Epidermal melanocyte (primary cell): ENCODE measurements at regions not wholly inside any gene's neighbourhood (a gene's known extent, or its start where the extent isn't known, plus 50 kb on each side); places are given as distances from the start of the nearest gene placed in this dataset.

Source experiments
- DNase-seq: peaks from one replicate; pipeline ENCODE4 v3.0.0; 2011; ENCODE audit warnings: low spot score; ENCODE audit not compliant: insufficient read length

DNA sequence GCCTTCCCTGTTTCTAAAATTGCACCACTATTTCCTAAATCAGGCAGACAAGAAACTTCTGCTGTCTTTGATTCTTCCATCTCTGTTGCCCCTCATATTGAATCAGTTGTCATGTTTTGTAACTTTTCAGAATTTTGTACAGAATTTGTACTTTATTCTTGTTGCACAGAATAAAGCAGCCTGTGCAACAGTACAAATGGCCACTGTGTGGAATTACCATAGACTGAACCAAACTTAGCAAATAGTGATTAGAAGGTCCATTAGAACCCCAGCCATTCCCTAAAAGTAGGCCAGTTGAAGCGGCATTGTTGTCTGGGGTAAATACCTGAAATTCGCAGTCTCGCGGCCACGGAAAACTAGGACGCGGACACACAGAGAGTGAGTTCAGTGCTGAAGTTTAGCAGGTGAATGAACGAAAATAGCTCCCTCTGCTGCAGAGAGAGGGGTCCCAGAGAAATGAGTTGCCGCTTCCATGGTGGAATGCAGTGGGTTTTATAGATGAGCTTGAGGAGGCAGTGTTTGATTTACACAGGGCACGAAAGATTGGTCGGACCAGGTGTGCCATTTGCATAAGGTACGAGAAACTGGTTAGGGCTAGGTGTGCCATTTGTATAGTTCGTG lies 71.8 kb downstream of the C4orf33 start:
- no peak for DNase-seq

DNA sequence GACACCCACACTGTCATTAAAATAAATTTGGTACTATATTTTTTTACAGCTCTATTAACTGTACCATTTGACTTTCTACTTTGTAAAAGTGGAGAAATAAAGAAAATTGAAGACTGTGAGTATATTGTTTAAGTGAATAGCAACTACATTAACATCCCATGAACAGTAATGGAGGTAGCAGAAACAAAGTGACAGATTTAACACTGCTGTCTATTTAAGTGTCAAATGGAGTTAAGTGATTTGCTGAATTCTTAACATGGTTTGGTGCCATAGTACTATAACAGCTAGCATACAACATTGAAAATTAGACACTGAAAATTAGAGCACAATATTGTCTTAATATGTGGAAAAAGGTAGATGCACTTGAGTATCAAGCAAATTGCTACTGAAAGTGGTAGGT lies 76.2 kb downstream of the C4orf33 start:
- no peak for DNase-seq

DNA sequence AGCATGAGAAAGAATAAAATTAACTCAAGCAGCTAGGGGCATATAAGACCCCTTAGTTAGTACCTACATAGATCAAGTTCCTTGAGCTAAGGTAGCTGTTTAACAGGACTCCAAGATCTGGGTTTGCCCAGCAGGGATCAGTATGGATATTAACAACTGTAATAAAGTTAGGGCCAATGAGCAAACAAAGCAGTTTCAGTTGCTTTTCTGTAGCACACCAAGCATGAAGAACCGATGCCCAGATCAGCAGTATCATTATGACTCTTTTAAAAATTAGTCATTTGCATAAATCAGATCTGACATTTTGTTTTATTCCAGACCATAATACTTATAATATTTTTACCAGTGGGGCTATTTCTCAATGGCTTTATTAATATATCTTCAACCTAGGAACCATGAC lies 80.9 kb downstream of the C4orf33 start:
- DNase-seq = no peak

DNA sequence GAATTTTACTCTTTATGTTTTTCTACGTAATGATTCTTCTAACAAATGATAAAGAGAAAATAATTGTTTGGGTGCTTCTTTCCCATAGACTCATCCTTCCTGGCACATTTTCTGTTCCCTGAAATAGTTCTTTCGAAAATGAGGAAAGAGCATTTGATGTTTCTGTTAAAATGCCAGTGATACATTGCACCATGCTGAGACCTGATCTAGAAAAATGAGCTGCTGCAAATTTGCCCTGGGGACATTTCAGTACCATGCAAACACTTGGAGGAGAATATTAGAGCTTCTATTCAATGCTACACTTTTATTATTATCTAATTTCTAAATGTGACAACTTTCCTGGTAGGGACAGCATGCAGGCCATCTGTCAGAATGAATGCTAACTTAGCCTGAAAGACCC lies 83.3 kb downstream of the C4orf33 start:
- DNase-seq = no peak

DNA sequence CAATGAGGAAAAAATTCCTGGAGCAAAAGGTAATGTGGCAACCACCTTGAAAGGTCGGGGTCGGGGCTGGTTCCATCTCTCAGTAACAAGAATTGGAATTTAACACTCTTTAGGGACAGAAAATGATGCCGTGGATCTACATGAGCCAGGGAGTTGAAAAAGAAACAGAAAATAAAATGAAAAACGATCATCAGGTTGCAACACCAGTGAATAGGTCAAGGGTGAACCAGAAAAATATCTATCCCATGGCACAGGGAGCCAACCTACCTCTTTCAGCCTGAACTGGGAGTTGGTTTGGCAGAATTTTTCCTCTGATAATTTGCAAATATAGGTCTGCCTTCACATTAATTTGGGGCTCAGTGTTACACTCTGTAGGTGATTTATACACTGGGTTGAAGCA lies 93.7 kb downstream of the C4orf33 start:
- no peak for DNase-seq

DNA sequence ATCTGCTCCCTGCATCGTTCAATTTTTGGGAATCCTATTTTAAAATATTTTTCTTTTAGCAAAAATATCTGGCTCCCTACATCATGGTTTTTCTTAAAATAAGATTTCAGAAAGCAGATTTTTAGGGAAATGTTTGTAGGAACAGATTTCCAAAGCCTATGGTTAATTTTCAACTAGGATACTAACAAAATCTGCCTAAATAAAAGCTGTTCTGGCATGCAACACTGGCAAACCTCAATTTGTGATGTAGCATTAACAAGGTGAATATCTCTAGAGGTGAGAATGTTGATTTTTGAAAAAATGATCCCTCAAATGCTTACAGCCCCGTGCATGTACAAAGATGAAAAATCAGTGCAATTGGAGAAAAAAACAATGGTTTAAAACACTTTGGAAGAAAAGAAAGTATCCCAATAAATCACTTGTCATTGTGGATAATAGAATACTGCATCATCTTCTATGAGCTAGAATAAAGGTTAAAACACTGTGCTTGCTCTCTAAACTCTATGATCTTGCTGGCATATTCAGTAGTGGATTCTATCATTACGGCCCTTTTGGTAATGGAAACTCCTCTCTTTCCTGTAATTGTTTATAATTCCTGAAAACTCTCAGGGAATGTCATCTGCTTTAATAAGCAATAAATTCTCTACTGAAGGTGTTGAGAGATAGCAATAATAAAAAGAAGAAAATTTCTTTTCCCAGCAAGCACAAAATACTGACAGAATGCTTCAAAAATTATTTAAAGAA lies 97.6 kb downstream of the C4orf33 start:
- no peak for DNase-seq

DNA sequence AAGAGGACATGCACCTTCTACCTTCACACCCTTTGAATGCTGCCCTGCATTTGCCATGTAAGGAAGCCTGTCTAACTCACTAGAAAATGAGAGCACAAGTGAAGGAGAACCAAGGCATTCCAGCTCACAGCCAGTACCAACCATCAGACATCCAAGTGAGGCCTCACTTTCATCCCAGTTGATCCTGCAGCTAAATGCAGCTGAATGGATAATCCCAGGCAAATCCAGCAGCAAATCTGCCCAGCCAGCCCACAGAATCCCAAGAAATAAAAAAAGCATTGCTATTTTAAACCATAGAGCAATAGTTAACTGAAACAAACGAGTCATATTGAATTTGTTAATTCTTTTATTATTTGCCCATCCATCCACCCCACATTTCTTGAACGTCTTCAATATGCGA lies 112.5 kb downstream of the C4orf33 start:
- no peak for DNase-seq

DNA sequence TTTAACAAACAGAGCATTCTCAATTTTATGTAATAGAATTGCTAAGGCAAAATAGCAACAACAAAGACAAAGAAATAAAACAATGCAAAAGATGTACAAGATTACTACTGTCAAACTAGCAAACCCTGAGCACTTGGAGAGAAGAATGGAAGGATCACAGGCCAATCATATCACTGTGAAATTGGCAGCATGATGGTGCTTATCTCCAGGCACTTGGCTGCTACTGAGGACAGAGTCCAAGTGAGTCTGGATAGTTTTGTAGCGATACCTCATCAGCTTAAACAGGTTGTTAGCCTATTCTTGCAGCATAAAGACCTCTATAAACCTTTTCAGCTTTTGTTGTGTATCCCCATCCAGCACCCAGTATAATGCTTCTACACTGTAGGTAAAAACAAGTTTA lies 117.7 kb downstream of the C4orf33 start:
- DNase-seq = no peak

DNA sequence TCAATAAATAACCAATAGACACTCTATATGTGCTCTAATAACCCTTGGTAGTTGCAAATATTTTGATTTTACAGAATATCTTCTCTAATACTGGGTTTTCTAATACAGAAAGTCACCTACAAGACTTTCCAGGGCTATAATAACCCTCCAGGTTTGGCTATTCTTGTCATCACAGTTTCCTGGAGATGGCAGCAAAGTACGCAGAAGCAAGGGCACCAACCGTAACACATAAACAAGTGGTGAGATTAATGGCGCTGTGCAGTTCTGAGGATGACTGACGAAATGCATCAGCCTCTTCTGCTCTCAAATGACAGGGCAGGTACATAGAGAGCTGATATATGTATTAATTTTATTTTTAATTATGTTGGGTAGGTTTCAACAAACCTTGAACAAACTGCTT lies 122.4 kb downstream of the C4orf33 start:
- no peak for DNase-seq

DNA sequence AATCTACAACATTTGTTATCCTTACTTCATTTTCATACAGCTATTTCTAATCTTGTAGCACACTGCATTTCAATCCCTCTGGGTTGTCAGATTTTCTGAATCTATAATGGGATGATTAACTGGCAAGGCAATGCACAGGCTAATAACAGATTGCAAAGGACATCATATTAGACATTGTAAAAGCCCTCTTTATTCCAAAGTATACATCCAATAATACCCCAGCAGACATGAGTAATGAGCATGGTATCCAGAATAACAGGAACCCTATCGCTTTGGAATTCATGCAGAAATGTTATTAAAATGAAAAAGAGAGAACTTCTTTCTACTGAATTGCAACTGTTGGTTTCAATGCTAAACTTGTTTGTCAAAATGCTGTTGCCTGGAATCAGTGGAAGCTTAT lies 122.9 kb downstream of the C4orf33 start:
- no peak for DNase-seq

DNA sequence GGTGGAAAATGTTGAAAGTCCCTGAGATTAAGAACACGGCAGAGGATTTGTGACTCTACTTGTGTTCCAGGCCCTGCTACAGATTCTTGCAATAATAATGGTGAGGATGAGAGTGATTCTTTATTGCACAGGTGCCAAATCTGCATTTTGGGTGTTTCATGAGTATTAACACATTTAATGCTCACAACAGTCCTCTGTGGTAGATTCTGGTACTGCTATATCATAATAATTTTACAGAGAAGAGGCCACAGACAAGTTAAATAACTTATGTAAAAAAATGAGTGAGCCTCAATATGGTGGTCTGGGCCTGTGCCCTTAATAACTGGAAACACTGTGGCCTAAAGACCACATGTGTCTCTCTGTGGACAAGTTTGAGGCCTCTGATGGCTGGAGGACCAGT lies 124.3 kb downstream of the C4orf33 start:
- DNase-seq = no peak

DNA sequence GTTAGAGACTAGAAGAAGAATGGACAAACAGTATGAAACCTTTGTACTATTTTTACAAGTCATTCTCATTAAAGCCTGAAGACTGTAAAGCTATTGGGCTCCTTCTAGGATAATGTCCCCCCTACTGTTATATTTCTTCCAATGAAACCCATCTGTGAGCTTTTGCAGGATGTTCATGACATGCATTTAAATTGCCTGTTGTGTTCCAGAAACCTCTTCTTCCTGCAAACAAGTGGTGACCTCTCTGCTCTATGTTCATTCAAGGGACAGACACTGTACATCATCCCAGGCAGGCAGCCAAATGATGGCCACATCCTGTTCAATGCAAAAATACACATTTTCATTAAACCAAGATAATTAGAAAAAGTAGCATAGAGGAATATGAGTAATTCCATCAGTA lies 128.0 kb downstream of the C4orf33 start:
- DNase-seq = no peak

DNA sequence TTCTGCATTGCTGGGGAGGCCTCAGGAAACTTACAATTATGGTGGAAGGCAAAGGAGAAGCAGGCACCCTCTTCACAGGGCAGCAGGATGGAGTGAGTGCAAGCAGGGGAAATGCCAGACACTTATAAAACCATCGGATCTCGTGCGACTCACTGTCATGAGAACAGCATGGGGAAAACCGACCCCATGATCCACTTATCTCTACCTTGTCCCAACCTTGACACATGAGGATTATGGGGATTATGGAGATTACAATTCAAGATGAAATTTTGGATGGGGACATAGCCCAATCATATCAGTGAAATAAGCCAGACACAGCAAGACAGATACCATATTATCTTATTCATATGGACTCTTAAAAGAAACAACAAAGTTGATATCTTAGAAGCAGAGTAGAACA lies 134.9 kb downstream of the C4orf33 start:
- DNase-seq = no peak

DNA sequence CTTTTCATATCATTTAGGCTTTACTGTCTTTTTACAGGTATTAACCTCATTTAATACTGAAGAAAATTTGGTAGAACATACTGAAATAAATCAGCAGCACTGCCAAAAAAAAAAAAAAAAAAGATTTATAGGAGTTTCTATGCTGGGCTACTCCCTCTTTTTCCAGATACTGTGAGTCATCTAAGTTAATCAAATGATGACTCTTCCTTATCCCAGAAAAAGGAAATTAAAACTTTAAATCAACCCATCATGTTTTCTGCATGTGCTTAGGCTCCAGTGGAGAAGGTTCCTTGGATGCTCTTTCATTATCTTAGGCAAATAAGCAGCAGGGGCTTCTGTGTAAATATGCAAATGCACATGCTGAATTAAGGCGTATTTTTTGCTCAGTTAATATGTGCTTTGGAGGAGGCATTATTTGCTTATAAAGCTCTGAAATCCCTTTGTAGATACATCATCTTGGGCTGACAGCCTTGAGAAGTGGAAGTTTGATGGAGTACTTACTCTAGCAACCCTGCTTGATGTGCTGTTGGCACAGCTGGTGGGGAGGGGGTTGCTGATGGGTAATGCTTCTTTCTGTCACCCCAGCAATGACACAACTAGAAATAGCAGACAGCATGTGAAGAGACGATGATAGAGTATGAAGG lies 136.1 kb downstream of the C4orf33 start:
- DNase-seq = no peak

DNA sequence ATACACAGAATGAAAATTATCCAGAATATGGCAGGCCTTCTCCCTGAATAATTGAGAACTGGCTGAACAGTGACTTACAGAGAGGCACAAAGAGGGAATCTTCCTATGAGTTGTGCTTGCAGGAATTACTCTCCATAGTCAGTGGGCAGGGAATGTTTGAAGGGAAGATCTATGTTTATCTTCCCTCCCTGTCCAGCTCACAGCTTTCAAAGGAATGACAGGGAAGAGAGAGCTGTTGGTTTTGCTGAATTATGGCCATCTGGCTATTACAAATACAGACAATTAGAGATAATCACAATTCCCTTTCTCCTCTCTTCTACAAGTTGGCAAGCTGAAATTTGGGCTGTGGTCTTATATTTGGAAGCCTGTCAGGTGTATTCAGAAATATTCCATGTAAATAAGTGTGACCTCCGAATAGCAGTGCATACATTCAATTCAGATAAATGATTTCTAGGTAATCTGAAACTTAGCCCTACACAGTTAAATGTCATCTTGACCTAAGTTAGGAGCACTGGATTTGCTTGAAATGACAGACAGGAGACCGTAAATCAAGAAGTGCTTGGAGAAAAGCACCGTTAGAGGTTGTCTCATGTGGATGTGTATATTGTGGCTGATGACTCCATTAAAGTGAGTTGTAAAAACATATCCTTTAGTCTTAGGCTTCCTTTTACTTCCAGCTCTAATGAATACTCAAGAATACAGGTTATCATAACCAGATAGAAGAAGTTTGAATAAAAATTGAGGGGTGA lies 136.8 kb downstream of the C4orf33 start:
- no peak for DNase-seq

DNA sequence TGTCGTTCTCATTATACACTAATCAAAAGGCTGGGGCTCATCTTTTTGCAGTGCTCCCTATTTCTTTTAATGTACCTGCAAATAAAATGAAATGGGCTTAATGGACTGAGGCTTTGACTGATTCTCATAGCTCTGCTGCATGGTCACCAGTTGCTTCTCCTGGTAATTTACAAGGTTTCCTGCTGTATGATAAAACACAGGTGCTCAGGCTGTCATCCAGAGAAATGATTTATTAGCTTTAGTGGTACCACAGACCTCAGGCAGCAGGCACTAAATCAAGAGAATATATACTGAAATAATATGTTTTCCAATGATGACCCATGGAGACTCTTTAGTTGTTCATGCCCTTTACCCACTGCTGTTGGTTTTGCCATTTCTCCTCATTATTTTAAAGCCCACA lies 137.7 kb downstream of the C4orf33 start:
- DNase-seq = no peak

DNA sequence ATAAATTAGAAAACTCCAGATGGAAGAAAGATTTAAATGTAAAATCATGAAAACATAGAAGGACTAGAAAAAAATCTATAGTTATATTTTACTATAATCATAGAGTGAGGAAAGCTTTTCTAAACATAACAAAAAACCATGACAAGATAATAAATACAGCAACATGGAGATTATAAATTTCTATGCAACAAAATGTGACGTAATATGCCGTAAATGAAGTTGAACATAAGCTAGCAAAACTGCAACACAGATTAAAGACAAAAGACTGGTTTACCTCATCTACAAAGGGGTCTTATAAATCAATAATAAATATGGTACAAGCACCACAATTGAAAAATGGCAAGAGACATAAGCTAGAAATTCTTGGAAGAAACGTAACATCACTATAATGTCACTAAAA lies 140.4 kb downstream of the C4orf33 start:
- DNase-seq = no peak

DNA sequence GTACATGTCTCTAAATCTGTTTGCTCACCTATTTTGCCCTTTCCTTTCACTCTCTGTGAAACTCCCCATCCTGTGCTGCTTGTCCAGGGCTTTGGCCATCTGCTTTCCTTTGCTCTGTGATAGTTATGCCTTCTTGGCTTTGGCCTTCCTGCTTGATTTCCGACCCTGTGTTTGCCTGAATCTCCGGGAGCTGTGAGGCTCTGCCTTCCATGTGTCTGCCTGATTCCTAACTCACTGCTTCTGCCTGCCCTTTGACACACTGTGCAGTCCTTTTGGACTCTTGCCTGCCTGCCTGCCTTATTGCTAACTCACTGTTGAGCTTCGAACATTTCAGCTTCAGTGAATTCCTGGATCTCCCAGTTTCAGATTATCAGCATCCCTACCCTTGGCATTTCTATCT lies 143.1 kb downstream of the C4orf33 start:
- DNase-seq = no peak

DNA sequence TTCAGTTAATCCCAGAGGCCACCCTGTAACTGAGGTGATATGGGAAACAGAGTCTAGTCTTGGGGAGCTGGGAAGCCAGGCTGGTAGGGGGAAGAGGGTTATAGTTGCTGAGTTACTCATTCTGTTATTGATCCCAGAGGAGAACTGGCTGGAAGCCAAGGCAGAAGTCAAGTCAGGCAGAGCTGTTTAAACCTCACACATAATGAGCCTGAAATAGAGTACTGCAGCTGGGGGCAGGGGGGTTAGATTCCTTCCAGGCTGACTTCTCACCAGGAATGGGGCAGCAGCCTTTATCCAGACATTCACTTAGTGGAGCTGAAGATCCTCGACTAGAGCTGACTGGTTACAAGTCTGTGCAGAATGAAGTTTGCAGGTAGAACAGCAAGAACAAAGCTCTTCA lies 144.9 kb downstream of the C4orf33 start:
- no peak for DNase-seq

DNA sequence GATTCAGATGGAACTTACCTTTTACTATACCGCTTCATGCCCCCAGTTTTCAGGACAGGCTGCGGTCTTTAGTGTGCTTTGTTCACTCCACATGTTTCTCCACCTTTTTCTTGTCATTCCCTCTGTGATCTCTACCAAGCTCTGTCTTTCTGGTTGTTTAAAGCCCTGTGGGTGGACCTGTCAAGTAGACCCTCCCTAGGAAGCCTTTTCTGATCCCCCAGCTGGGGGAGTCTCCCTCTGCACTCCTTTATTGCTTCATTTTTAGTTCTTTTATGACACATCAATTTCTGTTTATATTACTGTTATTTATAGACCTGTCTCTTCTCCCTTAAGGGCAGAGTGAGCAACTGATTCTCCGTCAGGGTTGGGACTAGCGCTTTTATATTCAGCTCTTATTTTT lies 150.2 kb downstream of the C4orf33 start:
- DNase-seq = no peak

DNA sequence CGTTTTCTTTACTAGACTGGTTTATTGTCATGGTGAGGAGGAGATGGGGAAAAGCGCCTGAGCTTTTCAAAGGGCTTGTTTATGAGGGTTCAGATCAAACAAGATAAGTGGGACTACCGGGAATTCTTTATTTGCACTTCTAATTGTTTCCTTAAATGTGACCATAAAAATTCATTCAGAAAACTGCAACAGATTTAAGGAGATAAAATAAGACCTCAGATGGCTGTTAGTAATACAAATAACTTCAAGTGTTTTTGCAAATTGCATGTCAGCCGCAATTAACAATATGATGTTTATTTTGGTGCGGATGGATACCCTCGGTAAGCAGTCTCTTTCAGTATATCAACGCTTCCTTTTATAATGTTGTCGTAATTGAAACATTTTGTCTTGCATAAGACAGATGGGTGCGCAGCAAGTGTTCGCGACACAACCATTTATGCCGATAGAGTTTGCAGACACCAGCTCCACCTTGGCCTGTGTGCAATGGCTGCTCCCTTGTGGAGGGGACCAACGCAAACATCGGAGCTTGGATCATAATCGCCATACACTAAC lies 151.0 kb downstream of the C4orf33 start:
- DNase-seq = no peak

DNA sequence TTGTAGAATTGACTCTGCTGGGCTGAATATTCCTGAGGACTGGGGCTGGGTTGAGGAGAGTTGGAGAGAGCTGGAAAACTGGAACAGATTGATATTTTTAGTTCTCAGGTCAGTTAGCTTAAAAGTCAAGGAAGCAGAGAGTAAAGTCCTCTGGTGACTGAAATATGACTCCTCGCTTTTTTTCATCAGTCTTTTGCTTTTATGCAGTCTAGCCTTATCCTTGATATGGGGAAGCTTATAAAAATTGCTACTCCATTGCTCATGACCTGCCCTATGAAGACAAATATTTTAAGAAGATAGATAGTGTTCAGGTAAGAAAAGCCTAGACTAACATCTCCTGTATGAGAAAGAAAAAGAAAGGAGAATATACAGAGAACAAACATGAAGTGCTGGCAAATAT lies 152.7 kb downstream of the C4orf33 start:
- no peak for DNase-seq
